ENCODE measurements at regions not wholly inside any gene's neighbourhood (a gene's known extent, or its start where the extent isn't known, plus 50 kb on each side); places are given as distances from the start of the nearest gene placed in this dataset.
A peak's percentile ranks its signal among the peaks of the same experiment; 100 is the strongest.

DNA sequence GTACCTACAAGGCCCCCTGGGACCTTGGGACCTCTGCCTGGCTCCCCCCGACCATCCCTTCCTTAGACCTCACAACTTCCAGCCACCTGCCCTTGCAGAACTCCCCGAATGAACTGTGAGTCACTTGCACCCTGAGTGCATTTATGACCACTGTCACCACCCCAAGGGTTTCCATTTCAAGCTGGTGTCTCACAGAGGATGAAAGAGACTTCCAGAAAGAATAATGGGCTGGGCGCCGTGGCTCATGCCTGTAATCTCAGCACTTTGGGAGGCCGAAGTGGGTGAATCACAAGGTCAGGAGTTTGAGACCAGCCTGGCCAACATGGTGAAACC lies 124.5 kb upstream of the CIBAR2 start:
- H3K9me3 ChIP-seq: no peaks in the 10 kb centered on the region
- no peak for DNase-seq
- TF ChIP-seq, protein P1, sequence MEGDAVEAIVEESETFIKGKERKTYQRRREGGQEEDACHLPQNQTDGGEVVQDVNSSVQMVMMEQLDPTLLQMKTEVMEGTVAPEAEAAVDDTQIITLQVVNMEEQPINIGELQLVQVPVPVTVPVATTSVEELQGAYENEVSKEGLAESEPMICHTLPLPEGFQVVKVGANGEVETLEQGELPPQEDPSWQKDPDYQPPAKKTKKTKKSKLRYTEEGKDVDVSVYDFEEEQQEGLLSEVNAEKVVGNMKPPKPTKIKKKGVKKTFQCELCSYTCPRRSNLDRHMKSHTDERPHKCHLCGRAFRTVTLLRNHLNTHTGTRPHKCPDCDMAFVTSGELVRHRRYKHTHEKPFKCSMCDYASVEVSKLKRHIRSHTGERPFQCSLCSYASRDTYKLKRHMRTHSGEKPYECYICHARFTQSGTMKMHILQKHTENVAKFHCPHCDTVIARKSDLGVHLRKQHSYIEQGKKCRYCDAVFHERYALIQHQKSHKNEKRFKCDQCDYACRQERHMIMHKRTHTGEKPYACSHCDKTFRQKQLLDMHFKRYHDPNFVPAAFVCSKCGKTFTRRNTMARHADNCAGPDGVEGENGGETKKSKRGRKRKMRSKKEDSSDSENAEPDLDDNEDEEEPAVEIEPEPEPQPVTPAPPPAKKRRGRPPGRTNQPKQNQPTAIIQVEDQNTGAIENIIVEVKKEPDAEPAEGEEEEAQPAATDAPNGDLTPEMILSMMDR (IDR thresholded peaks at IDR 0.05): no peak
- TF ChIP-seq POLR2A (IDR thresholded peaks at IDR 0.05): no peak
- intact Hi-C loops (cut with DNase I): no loop called here
- H3K36me3 ChIP-seq: no peaks in the 10 kb centered on the region
- WGBS, 2 donors: 86 to 95% methylated on average over 5 of the region's 5 CpGs
- no peak overlapping the region for H3K27ac ChIP-seq
- H3K4me1 ChIP-seq: peaks cover 14 to 44% of the 10 kb centered on the region in 2 donors
- no peak overlapping the region for H3K4me3 ChIP-seq (replicated peaks in 1 of 3)
- no peaks in the 10 kb centered on the region for H3K27me3 ChIP-seq

DNA sequence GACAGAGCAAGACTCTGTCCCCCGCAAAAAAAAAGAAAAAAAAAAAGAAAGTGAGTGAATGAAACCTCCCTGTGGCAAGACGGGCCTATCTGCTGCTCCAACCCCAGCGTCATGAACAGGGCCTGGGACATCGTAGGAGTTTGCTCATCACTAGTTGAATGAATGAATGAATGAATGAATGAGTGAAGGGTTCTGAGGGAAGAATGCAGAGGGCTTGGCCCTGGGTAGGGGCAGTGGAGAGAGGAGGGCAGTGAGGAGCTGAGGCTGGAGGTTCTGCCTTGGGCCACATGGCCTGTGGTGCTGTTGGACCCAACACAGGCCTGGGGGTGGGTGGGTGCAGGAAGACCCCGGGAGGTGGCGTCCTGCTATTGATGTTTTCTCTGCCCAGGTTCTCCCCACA lies 125.5 kb upstream of the CIBAR2 start:
- Histone ChIP-seq H3K27me3 (no peaks in the 10 kb centered on the region), H3K4me3 (replicated peaks in 1 of 3) (no peak overlapping the region), H3K27ac (peak overlapping the region in 1 of 3 donors; percentile 36), H3K9me3 (no peaks in the 10 kb centered on the region), H3K36me3 (no peaks in the 10 kb centered on the region), H3K4me1 (peaks cover 14 to 36% of the 10 kb centered on the region in 2 donors)
- DNase-seq: no peak
- TF ChIP-seq POLR2A (IDR thresholded peaks at IDR 0.05): no peak
- TF ChIP-seq, protein P1 (IDR thresholded peaks at IDR 0.05): no peak
- WGBS, 2 donors: 45 to 58% methylated on average over 6 of the region's 6 CpGs
- intact Hi-C loops (cut with DNase I): no loop called here

DNA sequence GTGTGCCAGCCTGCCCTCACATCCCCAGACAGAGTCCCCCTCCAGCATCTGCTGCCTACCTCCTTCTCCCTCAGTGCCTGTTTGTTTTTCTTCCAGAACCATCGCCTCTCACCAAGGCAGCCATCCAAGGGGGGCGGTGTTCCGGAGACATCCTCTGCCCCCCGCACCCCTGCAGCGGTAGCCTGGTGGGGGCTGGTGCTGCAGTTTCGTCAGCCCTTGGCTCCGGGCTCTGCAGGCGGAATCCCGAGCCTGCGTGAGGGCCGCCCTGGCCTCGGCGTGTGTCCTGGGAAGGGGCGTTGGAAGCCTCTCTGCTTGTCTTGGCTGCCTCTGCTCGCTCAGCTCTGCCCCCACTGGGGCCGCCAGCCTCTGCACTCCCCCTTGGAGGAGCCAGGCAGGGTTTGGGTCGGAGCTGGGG lies 126.0 kb upstream of the CIBAR2 start:
- DNase-seq: peak; percentile 89 to 92
- TF ChIP-seq, protein P1 (IDR thresholded peaks at IDR 0.05): peak in 1 of 6 experiments; percentile 11
- no peak for TF ChIP-seq POLR2A (IDR thresholded peaks at IDR 0.05)
- intact Hi-C loops (cut with DNase I): no loop called here
- no peaks in the 10 kb centered on the region for H3K36me3 ChIP-seq
- H3K4me3 ChIP-seq (replicated peaks in 1 of 3): no peak overlapping the region
- H3K27ac ChIP-seq: peak overlapping the region in 1 of 3 donors; percentile 44
- no peaks in the 10 kb centered on the region for H3K27me3 ChIP-seq
- 7 to 17% methylated on average over 5 to 17 of the region's 17 CpGs for WGBS, 2 donors
- no peaks in the 10 kb centered on the region for H3K9me3 ChIP-seq
- H3K4me1 ChIP-seq: peaks cover 14 to 36% of the 10 kb centered on the region in 2 donors

DNA sequence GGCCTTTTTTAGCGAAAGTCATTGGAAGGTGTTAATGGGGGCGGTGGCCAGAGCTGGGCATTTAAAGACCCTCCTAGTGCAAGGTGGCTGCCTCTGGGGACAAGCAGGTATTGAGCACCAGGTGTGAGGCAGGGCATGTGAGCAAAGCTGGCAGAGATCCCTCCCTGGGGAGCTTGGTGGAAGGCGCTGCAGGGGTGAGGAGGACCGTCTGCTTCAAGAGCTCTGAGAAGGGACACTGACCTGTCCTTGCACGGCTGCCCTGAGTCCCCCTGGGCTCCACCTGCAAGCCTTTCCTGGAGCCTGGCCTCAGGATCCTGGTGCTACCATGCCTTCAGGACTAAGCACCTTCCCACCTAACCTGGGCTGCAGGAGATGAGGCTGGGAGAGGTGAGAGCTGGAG lies 127.0 kb upstream of the CIBAR2 start:
- no peak overlapping the region for H3K27ac ChIP-seq
- DNase-seq: peak; percentile 15 to 25

DNA sequence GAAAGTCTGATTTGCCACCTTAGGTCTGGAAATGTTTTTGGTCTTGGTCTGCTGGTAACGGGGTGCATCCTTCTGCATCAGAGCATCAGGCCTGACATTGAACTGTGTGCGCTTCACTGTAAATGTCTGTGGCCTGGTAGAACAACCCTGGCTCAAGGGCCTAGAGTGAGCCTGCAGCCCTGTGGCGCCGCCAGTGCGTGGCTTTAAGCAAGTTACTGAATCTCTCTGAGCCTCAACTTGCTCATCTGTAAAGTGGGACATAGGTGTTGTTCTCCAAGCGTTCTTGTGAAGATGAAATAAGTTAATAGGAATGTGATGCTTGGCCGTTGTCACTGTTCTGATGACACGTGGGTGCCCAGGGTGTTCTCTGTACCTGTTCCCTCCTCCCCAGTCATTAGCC lies 127.6 kb upstream of the CIBAR2 start:
- Histone ChIP-seq H3K9me3 (no peaks in the 10 kb centered on the region), H3K27me3 (no peaks in the 10 kb centered on the region), H3K36me3 (no peaks in the 10 kb centered on the region), H3K27ac (no peak overlapping the region), H3K4me3 (replicated peaks in 1 of 3) (no peak overlapping the region), H3K4me1 (peaks cover 10 to 32% of the 10 kb centered on the region in 2 donors)
- TF ChIP-seq, protein P1 (IDR thresholded peaks at IDR 0.05): no peak
- TF ChIP-seq POLR2A (IDR thresholded peaks at IDR 0.05): no peak
- WGBS, 2 donors: 84 to 95% methylated on average over 8 of the region's 8 CpGs
- intact Hi-C loops (cut with DNase I): loop anchor here (5.0 kb wide), 1 partner anchor 123 kb away; no protein-coding TSS in a partner anchor
- DNase-seq: no peak

More for the DNA sequence above, 127.0 kb upstream of the CIBAR2 start:
- 80 to 84% methylated on average over 3 of the region's 5 CpGs for WGBS, 2 donors
- no peak overlapping the region for H3K4me3 ChIP-seq (replicated peaks in 1 of 3)
- TF ChIP-seq POLR2A (IDR thresholded peaks at IDR 0.05): no peak
- TF ChIP-seq, protein P1 (IDR thresholded peaks at IDR 0.05): no peak
- H3K36me3 ChIP-seq: no peaks in the 10 kb centered on the region
- no peaks in the 10 kb centered on the region for H3K27me3 ChIP-seq
- intact Hi-C loops (cut with DNase I): no loop called here
- peaks cover 14 to 36% of the 10 kb centered on the region in 2 donors for H3K4me1 ChIP-seq
- no peaks in the 10 kb centered on the region for H3K9me3 ChIP-seq

Measured in thyroid gland (tissue), 4 donors.